Uterus (tissue), 2 donors: ENCODE measurements at regions not wholly inside any gene's neighbourhood (a gene's known extent, or its start where the extent isn't known, plus 50 kb on each side); places are given as distances from the start of the nearest gene placed in this dataset.

Experiments used
- CTCF ChIP-seq, 4 experiments: fragments of 200-600 bp in 2 of 4; fragments of 450-650 bp in 2 of 4; sonication (generic) in 2 of 4; IDR thresholded peaks; one replicate each; pipeline ENCODE4 v1.5.1; 2016 to 2019; ENCODE audit warnings: antibody characterized with exemption in 4 of 4, mild to moderate bottlenecking in 2 of 4, moderate library complexity in 1 of 4
- POLR2A ChIP-seq, 2 donors: fragments of 450-650 bp; IDR thresholded peaks; one replicate each; pipeline ENCODE4 v1.6.1; 2016; ENCODE audit warnings: antibody characterized with exemption in 2 of 2, mild to moderate bottlenecking in 1 of 2, moderate library complexity in 1 of 2

- TF ChIP-seq POLR2A (IDR thresholded peaks at IDR 0.05): no peak
- no peak for TF ChIP-seq CTCF (IDR thresholded peaks at IDR 0.05)
Measured at GRCh38 chr13:87361216-87361615, 310.0 kb upstream of the SLITRK5 start.
